Stimulated activated CD4-positive, alpha-beta T cell treated with anti-CD3 and anti-CD28 coated beads, Interleukin-2, amount 100 ng/mL, for 24 hours (primary cell): ENCODE measurements at regions not wholly inside any gene's neighbourhood (a gene's known extent, or its start where the extent isn't known, plus 50 kb on each side); places are given as distances from the start of the nearest gene placed in this dataset.
"Not testable (repeated sequence)": the region's sequence is repeated elsewhere in the genome, so short reads cannot be mapped to it uniquely, and the experiment has no call there.

Experiments used
- DNase-seq, 2 donors: peaks; one replicate each; pipeline ENCODE4 v3.0.0-alpha.2; 2020

GRCh38 chr6:121698617-121699016, 263.2 kb downstream of the GJA1 start:
- no peak for DNase-seq

- DNase-seq, result not testable (repeated sequence)
Observed at GRCh38 chr6:121703129-121703528, 267.7 kb downstream of the GJA1 start.

- DNase-seq, result no peak
Observed at GRCh38 chr6:121711472-121711871, 276.0 kb downstream of the GJA1 start.

- no peak for DNase-seq
Observed at GRCh38 chr6:121717686-121718085, 282.2 kb downstream of the GJA1 start.

- DNase-seq, result not testable (repeated sequence)
Observed at GRCh38 chr6:121720867-121721266, 285.4 kb downstream of the GJA1 start.

GRCh38 chr6:121723623-121724022, 288.2 kb downstream of the GJA1 start:
- no peak for DNase-seq

GRCh38 chr6:121724576-121724975, 289.1 kb downstream of the GJA1 start:
- no peak for DNase-seq

- no peak for DNase-seq
Observed at GRCh38 chr6:121726596-121726995, 291.1 kb downstream of the GJA1 start.

GRCh38 chr6:121730616-121731015, 295.2 kb downstream of the GJA1 start:
- DNase-seq, result no peak

- no peak for DNase-seq
Observed at GRCh38 chr6:121731381-121731780, 295.9 kb downstream of the GJA1 start.

GRCh38 chr6:121732641-121733040, 297.2 kb downstream of the GJA1 start:
- DNase-seq, result no peak

GRCh38 chr6:121733234-121733633, 297.8 kb downstream of the GJA1 start:
- no peak for DNase-seq

- not testable (repeated sequence) for DNase-seq
Observed at GRCh38 chr6:121740188-121740587, 304.7 kb downstream of the GJA1 start.

GRCh38 chr6:121743691-121744090, 308.2 kb downstream of the GJA1 start:
- DNase-seq, result no peak

GRCh38 chr6:121748376-121748775, 312.9 kb downstream of the GJA1 start:
- no peak for DNase-seq

- no peak for DNase-seq
Observed at GRCh38 chr6:121748850-121749249, 313.4 kb downstream of the GJA1 start.

- DNase-seq, result no peak
Observed at GRCh38 chr6:121755485-121755884, 320.0 kb downstream of the GJA1 start.

GRCh38 chr6:121756666-121757065, 321.2 kb downstream of the GJA1 start:
- DNase-seq, result no peak

GRCh38 chr6:121759370-121759769, 323.9 kb downstream of the GJA1 start:
- no peak for DNase-seq

- no peak for DNase-seq
Observed at GRCh38 chr6:121760191-121760590, 324.7 kb downstream of the GJA1 start.

GRCh38 chr6:121760745-121761144, 325.3 kb downstream of the GJA1 start:
- no peak for DNase-seq

GRCh38 chr6:121764493-121764892, 329.0 kb downstream of the GJA1 start:
- no peak for DNase-seq

- DNase-seq, result no peak
Observed at GRCh38 chr6:121765060-121765459, 329.6 kb downstream of the GJA1 start.

GRCh38 chr6:121767211-121767610, 331.8 kb downstream of the GJA1 start:
- DNase-seq, result no peak

- no peak for DNase-seq
Observed at GRCh38 chr6:121770943-121771342, 335.5 kb downstream of the GJA1 start.
